GM21717 (cell line): ENCODE measurements at regions not wholly inside any gene's neighbourhood (a gene's known extent, or its start where the extent isn't known, plus 50 kb on each side); places are given as distances from the start of the nearest gene placed in this dataset.

Source experiments
- ATAC-seq: cut with Tn5 transposase; IDR thresholded peaks from one replicate; pipeline ENCODE4 v1.9.1; 2021; ENCODE audit warnings: mild to moderate bottlenecking, moderate library complexity; ENCODE audit not compliant: unreplicated experiment

DNA sequence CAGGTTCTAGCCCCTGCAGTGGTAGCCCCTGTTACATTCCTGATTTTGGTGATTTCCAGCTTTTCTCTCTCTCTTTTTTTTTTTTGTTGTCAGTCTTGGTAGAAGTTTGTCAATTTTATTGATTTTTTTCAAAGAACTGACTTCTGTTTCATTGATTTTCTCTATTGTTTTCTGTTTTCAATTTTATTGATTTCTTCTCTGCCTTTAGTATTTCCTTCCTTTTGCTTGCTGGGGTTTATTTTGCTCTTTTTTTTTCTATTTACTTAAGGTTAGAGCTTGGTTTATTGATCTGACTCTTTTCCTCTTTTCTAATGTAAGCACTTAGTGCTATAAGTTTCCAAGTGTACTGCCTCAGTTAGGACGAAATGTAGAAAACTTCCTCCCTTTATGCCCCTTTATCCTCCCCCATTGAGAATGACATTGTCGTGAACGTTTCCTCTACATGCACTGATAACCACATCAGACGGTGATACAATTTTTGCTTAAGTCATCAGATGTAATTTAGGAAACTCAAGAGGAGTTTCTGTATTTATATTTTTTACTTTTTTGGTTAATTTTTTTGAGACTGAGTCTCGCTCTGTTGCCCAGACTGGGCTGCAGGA, 81.1 kb upstream of the HS6ST1 start:
- no peak for ATAC-seq

DNA sequence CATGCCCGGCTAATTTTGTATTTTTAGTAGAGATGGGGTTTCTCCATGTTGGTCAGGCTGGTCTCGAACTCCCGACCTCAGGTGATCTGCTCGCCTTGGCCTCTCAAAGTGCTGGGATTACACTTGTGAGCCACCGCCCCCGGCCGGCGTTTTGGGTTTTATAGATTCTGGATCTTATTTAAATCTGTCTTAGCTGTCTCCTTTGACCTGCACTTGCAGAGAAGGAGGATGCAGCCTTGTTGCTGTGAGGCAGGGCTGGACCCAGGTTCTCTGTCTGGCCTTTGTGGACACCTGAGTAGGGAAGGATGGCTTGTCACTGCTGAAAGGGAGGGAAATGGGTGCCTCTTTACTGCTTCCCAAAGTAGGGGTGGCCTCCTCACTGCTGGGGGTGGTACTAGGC, 83.0 kb upstream of the HS6ST1 start:
- no peak for ATAC-seq

DNA sequence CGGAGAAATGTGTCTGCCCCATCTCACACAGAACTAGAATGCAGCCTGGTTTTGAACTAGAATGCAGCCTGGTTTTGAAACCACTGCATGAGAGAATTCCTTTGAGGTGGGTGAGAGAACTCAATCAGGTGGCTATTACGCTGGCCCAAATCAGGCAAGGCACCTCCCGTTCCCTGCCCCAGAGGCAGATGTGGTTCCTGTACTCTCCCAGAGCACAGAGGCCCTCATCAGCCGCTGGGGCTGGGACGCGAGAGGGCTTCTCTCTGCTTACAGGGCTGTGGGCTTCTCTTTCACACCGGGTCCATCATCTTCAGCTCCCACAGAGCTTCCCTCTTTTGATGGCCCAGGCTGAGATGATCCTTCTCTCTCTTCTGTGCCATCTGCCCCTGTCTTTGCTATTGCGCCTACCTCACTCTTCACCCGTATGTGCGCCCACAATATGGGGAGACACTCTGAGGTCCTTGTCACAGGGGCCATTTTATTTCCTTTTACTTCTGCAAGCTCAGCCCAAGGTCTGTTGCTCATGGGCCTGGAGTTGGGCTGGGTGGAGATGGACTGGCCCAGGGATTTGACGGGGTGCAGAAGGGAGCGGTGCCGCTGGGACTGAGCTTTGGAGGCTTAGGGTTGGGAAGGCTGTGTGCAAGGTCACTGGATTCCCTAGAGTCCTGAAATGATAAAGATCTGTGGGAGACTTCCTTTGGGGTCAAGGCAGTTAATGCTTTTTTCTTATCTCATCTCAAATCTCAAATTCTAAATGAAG, 84.4 kb upstream of the HS6ST1 start:
- no peak for ATAC-seq

DNA sequence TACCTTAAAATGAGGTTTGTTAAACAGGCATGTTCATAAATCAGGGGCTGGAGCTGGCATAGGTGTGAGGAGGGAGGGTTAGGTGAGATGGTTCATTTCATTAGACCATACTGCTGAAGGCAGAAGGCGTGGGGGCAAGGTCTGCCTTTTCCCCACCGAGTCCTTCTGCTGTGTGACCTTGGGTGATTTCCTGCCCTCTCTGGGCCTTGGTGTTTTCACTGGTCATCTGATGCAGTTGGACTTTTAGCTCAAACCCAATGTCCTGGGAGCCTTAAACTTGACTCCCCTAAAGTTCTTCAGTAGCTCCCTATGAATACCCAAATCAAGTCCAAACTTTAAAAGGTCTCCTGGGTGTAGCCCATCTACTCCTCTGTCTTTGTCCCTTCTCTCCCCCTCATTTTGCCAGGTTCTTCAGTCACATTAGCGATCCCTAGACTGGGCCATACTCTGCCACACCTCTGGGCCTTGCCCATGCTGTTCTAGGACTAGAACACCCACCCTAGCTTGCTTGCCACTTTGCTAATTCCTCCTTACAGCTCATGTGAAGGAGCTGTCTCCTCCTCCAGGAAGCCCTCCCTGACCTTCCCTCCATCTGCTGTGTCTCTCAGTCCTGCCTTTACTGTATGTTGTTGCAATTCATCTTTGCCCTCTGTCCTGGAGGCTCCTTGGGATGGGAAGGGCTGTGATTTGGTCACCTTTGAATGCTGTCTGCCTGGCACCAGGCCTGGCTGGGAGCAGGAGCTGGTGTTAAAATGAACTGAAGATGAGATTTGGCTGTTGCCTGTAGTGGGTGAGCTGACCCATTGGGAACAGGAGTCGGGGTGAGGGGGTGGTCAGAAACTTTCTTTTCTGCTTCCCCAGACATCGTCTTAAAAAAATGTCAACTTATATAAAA, 85.4 kb upstream of the HS6ST1 start:
- no peak for ATAC-seq

DNA sequence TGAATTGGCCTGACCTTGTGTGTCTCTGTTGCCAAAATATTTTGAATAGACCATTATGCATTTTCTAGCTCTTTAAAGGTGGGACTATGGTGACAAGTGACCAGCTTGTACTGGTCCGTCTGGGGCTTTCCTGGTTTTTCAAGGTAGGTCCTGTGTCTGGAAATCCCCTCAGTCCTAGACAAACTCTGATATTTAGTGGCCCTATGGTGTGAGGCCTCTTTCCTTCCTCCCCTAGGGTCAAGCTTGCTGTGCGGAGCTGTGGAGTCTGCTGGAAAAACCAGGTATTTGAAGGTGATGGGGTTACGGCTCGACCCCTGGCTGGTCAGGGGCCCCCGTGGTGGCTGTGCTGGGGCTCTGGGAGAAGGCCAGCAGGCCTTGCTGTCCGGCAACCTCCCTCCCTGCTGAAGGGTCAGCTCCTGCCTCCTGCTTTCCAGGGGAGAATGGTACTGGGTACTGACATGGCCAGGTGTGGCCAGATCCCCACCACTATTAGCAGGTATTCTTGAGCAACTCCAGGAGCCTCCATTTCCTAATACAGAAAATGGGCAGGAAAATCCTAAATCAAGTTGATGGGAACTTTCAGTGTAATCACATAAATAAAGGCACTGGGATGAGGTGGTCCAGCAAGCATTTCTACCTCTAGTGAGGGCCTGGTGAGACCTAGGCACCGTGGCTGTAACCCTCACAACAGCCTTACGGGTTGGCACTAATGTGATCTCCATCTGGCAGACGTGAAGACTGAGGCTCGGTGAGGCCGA, 86.2 kb upstream of the HS6ST1 start:
- no peak for ATAC-seq

DNA sequence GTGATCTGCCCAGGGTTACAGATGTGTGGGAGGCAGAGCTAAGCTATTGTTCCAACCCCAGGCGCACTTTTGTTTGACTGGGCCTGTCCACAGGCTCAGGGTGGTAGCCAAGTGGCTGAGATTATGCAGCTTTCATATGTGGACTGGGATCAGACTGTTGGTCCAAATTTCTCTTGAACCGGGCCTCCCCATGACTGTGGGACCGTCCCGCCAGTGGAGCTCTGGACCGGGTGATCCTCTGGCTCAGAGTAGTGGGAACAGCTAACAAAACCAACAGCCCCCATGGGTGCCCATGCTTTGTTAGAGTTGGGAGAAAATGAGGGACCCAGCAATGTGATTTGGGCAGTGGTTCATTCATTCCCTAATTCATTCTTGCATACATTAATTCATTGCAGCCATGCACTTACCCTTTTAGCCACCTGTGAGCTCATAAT, 86.8 kb upstream of the HS6ST1 start:
- no peak for ATAC-seq

DNA sequence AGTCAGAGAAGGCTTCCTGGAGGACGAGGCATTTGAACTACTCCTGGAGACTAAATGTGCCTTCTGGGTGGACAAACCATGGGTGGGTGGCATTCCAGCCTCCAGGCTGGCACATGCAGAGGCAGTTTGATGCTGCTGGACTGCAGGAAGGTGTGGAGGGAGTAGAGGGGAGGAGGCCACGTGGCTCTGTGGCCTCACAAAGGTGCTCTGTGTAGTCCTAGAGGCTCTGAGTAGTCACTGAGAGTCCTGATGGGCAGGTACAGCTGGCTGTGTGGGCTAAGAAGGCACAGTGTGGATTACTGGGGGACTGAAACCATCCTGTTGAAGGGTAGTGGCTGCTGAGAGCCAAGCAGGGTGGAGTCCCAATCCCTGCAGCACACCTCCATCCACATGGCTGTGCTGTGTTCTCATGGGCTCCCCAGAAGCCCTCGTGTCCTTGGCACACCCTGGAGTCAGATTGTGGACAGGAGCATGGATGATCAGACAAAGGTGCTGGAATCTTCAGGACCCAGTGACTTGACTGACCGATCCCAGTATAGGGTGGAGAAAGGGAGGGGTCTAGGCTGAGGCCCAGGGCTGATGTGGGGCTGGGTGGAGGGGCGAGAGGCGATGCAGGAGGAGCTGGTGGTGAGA, 87.4 kb upstream of the HS6ST1 start:
- ATAC-seq: no peak

DNA sequence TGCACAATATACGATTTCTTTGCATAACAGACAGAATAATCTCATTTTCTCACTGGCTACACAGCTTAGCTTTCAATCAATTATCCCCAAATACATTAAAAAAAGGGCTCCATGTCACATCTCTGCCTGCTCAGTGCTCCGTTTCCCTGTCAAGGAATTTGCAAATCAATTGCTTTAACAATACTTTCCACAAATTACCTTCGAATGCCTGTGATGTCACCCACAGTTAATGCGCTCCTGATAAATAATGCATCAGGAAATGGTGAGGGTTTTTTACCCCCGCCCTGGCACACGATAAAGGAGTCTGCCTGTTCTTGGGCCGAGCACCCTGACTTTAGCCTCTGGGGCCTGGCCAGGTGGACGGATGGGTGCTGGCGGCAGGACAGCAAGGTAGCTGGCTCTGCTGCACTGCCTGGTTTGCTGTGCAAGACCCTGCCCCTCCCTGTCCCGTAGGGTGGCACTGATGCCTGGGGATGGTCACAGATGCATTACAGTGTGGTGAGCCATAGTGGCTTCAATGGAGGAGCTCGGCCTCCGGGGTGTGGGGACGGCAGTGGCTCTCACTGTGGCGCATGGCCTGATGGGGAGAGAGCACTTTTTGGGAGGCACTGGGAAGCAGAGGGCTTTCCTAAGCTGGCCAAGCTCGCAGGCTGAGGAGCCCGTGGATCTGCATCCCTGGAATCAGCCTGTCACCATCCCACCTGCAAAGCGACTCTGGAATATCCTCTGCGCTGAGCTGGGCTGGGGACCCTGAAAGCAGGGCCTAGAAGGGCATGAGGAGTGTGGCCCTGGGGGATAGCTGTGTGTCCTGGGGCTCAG, 88.3 kb upstream of the HS6ST1 start:
- no peak for ATAC-seq

DNA sequence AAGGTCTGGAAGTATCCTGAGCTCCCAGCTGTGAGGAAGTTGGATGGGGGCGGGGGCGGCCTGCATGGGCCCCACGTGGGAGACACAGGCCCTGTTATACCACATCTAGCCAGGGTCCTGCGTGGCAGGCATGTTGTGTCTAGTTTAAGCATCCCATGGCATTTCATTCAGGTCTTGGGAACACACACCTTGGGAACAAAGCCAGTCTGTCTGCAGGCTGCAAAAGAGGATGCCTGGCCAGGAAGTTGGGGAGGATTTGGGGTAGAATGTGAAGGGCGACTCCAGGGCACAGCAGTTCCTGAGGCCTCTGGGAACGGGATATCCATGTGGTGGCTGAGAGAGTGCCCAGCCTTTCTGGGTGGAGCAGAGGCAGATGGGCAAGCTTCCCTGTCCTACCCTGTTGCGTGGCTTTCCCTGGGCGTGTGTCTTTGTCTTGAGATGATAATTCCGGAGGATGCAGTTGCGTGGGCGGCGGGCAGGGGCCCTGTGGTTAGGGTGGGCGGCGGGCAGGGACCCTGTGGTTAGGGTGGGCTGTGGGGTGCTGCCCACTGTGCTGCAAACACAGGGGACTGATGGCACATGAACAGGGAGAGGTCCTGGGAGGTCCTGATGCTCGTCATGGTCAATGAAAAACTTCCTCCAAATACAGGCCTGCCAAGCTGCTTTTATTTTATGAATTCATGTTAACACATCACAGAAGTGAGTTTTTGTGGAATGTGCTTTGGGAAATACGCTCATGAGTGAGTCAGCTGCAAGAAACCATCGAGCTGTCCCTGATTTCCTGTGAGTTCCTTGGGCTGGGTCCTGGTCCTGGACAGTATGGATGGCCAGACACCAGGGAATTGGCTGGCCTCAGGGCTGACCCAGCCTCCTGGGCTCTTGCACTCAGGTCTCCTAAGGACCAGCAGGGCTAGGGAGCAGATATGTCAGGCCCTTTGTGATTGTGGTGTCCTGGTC, 90.0 kb upstream of the HS6ST1 start:
- ATAC-seq: no peak

DNA sequence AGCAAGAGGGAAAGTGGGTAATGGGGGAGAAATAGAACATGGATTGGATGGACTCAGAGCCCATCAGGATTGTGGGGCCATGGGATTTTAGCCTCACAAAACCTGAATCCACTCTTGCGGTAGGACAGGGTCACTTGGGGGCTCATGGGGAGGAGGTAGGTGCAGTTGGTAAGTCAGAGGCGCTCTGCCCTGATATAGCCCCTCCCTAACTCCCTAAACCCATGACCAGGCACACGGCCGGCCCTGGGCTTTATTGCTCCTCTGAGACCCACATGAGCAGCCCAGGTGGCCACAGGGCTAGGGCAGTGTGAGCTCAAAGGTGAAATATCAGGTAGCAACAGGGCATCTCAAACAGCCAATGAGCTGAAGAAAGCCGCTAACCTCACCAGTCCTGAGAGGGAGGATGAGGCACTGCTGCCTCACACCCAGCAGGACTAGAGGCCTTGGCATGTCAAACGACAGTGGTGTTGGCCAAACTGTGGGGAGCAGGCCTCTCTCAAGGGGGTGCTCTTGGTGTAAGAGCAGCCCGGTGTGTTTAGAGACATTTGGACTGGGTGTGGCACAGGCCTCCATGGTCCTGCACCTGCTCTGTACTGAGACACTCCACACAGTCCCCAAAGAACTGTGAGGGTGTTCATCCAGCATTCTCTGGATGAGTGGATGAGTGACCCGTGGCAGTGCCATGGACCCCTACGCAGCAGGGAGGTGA, 90.8 kb upstream of the HS6ST1 start:
- no peak for ATAC-seq

DNA sequence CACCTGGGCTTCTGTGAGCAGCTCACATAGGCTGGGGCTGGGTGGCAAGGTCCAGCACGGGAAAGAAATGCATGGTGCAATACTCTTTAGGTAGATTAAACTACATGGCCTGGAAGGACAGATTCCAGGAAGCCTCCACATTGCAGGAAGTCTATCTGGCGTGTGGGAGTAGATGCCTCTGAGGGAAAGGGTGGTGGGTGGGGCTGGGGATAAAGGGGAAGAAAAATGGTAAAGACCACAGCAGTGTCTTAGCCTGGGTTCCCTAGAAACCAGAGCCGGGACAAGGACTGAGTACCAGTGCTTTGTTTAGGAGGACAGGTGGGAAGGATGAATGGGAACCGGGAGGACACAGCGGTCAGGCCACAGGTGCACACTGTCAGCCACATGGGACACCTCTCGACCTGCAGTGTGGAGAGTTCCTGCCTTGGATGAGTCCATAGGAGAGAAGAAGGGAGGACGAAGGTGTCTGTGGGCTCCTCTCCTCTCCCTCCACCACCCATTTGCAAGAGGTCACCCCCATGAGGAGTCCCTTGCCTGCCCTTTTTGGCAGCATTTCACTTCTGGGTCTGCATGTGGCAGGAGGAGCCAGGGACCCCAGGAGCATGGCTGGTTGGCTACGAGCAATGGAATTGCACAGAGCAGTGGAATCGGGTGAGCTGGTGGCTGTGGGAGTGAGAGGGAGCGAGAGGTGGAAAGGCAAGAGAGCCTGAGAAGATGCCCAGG, 91.5 kb upstream of the HS6ST1 start:
- no peak for ATAC-seq

DNA sequence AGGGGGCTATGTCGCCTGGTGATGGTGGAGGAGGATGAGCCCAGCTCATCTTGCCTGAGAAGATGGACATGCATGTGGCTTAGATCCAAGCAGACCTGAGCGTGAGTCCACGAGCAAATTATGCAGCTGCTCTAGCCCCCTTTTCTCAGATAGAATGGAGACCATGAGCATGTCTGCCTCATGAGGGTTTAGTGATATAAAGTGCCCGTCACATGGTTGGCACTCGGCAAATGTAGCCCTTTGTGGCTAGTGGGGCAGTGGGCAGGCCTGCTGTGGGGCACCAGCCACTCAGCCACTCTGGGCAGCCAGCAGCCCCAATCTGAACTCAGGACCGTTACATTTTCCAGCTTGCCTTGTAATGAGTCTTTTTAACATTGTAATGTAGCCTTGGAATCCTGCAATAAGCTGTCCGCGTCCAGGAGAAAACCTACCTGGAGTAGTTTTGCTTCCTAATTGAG, 92.1 kb upstream of the HS6ST1 start:
- ATAC-seq: no peak

DNA sequence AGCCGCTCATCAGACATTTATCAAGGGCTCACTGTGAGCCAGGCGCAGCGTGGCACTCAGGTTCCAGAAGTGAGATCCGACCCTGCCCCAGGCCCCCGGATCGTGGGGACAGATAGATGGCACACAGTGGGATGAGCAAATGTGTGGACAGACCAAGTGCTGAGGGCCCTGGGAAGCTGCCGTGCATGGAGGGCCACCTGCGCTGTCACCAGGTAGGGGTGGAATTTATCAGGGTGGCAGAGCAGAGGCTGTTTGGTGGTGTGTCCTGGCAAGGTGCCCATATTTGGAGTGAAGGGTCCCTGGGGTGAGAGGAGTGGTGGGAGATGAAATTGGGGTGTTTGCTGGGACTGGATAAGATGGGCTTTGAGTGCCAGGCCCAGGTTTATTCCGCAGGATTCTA, 92.8 kb upstream of the HS6ST1 start:
- no peak for ATAC-seq

DNA sequence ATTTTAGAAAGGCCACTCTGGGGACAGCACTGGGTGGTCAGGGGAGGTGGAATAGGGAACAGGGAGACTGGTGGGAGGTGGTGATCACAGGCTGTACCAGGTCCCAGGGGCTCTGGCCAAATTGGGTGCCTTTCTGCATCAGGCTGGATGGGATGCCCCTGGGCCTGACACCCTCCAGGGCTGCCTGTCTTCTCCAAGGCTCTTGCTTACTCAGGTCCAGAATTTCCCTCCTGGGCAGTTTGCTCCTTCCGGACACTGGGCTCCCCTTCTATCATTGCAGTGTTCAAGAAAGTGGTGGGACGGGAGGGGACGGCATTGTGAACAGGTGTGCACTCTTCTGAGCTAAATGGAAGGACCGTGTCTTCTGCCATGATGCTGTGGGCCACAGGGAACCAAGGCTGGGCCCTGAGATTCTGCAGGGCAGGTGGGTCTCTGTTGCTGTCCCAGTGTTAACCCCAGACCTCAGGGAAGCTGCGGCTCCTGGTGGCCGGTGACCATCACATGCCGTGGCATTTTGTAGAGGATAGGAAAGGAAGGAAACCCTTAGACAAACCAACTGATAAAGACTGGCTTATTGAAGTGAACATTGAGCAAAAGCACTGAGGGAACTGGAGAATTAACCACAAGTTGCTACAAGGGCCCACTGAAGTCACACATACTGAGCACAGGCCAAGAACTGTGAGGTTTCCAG, 93.7 kb upstream of the HS6ST1 start:
- no peak for ATAC-seq

DNA sequence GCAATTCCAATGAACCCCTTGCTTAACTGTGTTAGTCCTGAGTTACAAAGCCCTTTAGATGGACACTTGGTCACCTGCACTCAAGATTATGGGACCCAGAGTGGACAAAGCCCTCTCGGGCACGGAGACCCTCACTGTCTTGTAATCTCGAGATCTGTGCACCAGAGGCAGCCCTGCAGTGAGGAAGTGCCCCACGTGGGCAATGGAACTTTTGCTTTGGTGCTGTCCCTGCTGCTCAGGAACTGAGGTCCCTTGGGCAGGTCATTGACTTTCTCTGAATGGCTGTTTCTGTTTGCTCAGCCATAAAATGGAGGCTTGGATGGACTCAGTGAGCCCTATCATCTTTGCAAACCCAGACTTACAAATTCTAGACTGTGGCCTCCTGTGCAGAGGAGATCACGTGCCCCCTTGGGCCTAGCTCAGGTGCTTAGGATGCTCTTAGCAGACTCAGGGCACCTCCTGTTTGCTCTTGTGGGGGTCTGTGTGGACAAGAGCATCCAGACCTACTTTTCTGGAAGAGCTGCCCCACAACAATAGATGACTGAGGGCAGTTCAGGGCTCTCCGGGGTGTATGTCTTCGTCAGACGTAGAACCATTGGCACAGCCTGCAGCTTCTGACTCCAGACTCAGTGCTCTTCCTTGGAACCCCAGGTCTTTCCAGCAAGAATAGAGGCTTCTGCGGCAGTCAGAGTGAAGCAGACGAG, 94.5 kb upstream of the HS6ST1 start:
- no peak for ATAC-seq

DNA sequence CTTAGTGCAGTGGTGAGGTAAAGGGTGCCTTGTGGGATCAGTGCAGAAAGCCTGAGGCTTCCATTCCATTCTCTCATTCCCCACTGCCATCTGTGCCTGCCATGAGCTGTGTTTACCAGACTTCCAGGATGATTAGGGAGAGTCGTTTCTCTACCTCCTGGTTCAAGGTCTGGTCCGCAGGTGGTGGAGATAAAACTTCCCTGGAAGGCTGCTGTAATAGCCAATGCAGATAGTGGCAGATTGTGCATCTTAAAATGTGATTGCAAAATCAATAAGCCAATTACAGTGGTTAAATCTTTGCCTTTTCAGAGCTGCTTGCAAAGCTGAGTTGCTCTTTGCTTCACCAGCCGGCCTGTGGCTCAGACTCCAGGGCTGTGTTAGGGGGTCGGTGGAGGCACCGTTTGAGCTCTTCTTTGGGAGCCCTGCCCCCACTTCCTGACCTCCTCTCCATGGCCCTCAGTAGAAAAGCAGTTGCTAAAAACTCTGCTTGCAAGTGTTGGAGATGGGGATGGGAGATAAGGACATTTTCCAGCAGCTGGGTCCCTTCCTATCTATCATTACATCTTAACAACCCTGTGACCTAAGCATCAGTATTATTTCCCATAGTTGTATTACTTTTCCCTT, 95.2 kb upstream of the HS6ST1 start:
- ATAC-seq: no peak
